ENCODE measurements at regions not wholly inside any gene's neighbourhood (a gene's known extent, or its start where the extent isn't known, plus 50 kb on each side); places are given as distances from the start of the nearest gene placed in this dataset.

DNA sequence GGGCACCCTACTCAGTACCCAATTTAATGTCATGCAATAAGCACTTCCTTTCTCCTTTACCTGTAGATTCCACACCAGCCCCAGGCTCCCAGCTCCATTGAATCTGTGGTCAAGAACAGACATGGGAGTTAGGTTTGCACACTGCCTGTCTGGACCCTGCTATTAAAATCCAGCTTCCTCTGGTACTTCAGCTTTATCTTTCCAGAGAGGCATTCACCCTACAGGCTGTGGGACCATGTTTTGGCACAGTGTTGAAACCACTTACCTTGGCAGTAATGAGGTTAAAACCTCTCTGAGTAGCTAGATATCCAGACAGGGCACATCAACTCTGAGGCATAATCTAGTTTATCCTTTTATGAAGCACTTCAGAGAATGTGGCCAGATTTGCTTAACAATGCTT lies 191.5 kb upstream of the PCSK5 start:
- Histone ChIP-seq H2AFZ (ENCODE audit: low read length) (no peak overlapping the region), H3K4me1 (ENCODE audit: insufficient read depth, low read length) (no peaks in the 10 kb centered on the region), H4K8ac (replicated peaks; ENCODE audit: insufficient read length, low read depth, low read length) (no peak overlapping the region), H3K23ac (ENCODE audit: insufficient read length, low read depth, low read length) (no peak overlapping the region), H3K79me1 (ENCODE audit: insufficient read depth, low read depth, low read length, poor library complexity, severe bottlenecking) (no peaks in the 10 kb centered on the region), H3K27me3 (ENCODE audit: insufficient read depth, low read length) (no peaks in the 10 kb centered on the region), H4K5ac (ENCODE audit: insufficient read length, low read depth, low read length) (no peak overlapping the region), H3T11ph (ENCODE audit: low read length) (no peak overlapping the region), H3K14ac (ENCODE audit: insufficient read depth, low read length) (no peak overlapping the region), H2BK5ac (ENCODE audit: insufficient read length, low read length) (no peak overlapping the region), H3K18ac (ENCODE audit: insufficient read length, low read depth, low read length) (no peak overlapping the region), H2BK20ac (ENCODE audit: low read depth, low read length, poor library complexity, severe bottlenecking) (no peak overlapping the region), H3K9me3 (ENCODE audit: control insufficient read depth, low read depth, low read length) (no peaks in the 10 kb centered on the region), H3K23me2 (ENCODE audit: insufficient read length, low read depth, low read length, poor library complexity, severe bottlenecking) (no peaks in the 10 kb centered on the region), H3K4ac (ENCODE audit: low read depth, low read length) (no peak overlapping the region), H2BK120ac (ENCODE audit: low read depth, low read length, poor library complexity, severe bottlenecking) (no peak overlapping the region), H3K79me2 (ENCODE audit: insufficient read depth, low read length) (no peaks in the 10 kb centered on the region), H3K56ac (ENCODE audit: insufficient read length, low read depth, low read length) (no peak overlapping the region), H2BK12ac (ENCODE audit: insufficient read length, low read depth, low read length) (no peak overlapping the region), H4K91ac (ENCODE audit: insufficient read length, low read depth, low read length) (no peak overlapping the region), H2BK15ac (ENCODE audit: low read depth, low read length) (no peak overlapping the region), H3K4me2 (ENCODE audit: insufficient read depth, insufficient read length, low read length) (no peak overlapping the region), H3K27ac (ENCODE audit: insufficient read length, low read depth, low read length) (no peak overlapping the region), H4K20me1 (ENCODE audit: control insufficient read depth, insufficient read depth, insufficient read length) (no peaks in the 10 kb centered on the region), H3K9ac (ENCODE audit: extremely low read depth, insufficient read length, low read length) (no peak overlapping the region), H2AK5ac (ENCODE audit: insufficient read length, low read length) (no peak overlapping the region)
- peaks cover 0 to 4% of the 10 kb centered on the region in 2 experiments; a peak in 1 of 4 replicates for H3K4me1 Mint-ChIP-seq
- DNase-seq, result no peak
- no peak overlapping the region for H3K4me3 Mint-ChIP-seq
- no peak for TF ChIP-seq CTCF (conservative IDR thresholded peaks at IDR 0.05)
- no peaks in the 10 kb centered on the region for H3K27me3 Mint-ChIP-seq (ENCODE audit: low read depth)
- peaks cover 0 to 1% (median 0%) of the 10 kb centered on the region in 3 experiments; a peak in 1 of 7 replicates for H3K36me3 Mint-ChIP-seq (ENCODE audit: insufficient read depth in 1 of 3, low read depth in 3 of 3)
- peaks cover 0 to 2% of the 10 kb centered on the region in 2 experiments; a peak in 1 of 5 replicates for H3K9me3 Mint-ChIP-seq
- H3K27ac Mint-ChIP-seq, result no peak overlapping the region; a peak in 1 of 7 replicates

Data from H9 (cell line).